NCI-H1694 treated with DMSO at 0.1 percent for 48 hours (cell line): ENCODE measurements at regions not wholly inside any gene's neighbourhood (a gene's known extent, or its start where the extent isn't known, plus 50 kb on each side); places are given as distances from the start of the nearest gene placed in this dataset.

ENCODE experiments used
- DNase-seq: peaks from one replicate; lab custom pipeline; 2025; lab: John Stamatoyannopoulos, UW

DNA sequence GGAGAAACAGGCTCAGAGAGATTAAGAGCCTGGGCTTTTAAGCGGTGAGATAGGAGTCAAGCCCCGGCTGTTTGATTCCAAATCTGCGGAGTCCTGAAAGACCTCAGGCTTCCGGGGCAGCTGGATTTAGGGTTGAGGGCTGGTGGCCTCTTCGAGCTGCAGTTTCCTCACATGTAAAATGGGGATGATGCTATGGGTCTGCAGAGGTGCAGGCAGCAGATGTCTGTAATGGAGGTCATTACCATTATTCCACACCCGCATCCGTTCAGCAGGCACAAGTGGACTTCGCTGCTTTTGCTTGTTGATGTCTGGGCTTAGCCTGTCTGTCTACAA, 175.6 kb upstream of the HS6ST1 start:
- no peak for DNase-seq

DNA sequence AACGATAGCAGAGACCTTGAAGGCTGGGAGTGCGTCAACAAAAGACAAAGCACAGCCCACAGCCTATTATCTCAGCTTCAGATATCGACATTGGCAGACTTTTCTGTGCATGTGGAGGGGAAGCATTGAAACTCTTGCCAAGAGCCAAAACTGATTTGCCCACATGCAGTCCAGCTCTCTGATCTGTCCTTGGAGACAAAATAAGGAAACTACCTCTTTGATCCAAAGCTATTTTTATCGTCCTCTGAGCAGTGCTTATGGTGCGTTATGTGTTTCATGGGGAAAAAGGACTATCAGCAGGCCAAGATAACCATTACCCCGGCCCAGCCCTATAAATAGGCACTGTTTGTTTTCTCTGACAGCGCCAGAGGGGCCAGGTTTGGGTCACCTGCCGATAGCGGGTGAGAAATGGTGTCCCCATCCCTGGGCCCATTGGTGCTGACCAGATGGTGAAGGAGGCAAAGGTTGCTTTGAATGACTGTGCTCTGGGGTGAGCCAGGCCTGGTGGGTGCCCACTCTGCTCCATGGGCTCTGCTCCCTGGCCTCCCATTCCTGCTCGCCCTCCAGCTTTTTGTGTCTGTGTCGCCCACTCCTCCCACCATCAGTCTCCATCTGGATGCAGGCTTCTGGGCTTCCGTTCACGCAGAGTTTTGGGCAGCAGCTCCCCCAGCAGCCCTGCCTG, 176.1 kb upstream of the HS6ST1 start:
- DNase-seq = no peak

DNA sequence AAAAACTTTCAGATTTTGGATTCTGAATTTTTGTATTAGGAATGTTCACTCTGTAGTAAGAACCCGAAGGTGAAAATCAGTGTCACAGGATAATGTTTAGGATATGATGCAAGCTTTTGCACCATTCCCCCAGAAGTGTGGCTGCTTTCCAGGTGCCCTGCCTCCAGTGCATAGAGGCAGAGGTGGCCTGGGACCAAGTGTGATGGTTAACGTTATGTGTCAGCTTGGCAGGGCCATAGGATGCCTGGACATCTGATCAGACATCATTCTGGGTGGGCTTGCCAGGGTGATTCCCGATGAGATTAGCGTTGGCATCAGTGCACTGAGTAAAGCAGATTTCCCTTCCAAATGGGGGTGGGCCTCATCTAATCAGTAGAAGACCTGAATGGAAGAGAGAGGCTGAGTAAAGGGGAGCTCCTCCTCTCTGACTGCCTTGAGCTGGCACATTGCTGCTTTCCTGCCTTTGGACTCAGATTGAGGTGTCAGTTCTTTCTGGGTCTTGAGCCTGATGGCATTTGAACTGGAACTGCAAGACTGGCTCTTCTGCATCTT, 177.4 kb upstream of the HS6ST1 start:
- DNase-seq = no peak

DNA sequence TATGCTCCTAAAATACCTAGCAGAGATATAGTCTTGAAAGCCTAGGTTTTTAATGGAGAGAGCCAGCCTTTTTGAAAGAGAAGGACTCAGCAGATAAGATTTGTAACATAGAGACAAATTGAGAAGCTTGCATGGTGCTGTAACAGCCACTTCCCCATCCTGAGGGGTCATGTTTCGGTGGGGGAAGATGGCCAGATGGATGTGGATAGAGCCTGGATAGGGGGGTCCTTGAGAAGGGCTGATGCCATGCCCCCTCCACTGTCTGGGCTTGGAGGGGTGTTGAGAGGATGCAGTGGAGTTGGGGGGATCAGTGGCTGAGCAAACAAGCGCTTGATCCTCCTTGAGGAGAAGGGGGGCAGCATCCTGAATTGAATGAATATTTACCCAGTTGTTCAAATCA, 178.0 kb upstream of the HS6ST1 start:
- DNase-seq = no peak

DNA sequence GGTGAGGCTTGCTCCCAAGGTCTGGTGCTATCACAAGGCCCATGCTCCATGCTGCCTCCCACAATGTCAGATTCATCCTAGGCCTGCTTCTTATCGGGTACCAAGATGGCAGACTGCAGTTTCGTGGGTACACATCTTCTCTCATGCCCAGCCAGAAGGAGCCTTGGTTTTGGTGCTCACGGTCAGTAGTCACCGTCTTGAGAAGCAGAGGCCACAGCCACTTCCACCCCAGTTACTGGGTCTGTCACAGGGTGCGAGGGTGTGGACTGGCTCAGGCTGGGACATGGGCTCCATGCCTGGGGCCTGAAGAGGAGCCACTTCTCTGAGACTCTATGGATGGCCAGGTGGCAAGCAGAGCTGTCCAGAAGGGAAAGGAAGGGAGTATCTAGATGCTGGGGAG, 178.8 kb upstream of the HS6ST1 start:
- DNase-seq = no peak

DNA sequence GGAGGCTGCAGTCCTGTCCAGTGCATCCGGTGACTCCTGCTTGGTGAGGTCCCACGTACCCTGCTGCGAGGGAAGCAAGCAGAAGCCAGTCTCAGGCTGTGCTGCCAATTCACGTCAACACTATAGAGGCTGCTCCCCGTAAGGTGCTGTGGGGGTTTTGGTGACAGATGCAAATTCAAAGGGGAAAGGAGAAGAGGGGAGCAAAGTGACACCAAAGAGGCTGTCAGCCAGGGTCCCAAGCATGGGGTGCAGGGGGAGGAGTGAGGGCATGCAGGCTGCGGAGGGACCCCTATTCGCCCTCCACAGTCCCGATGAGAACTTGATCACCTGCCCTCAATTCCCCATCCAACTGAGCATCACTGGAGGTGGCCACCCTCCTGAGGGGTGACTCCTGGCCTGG, 179.4 kb upstream of the HS6ST1 start:
- no peak for DNase-seq

DNA sequence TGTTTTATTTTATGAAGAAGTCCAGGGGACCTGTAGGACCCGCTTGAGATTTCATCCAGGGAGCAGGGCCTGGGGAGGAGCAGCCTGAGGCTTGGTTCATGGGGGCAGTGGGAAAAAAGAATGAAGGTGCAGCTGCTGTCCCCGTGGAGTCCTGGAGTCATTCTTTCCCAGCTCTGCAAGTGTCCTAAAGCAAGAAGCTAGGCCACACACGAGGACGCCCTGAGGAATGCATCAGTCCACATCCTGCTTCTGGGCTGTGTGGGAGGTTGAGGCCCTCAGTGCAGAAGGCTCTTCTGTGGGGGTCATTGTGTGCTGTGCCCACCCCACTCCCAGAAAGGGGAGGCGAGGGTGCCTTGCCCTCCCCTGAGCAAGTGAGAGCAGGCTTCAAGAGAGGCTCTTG, 179.9 kb upstream of the HS6ST1 start:
- DNase-seq = no peak

DNA sequence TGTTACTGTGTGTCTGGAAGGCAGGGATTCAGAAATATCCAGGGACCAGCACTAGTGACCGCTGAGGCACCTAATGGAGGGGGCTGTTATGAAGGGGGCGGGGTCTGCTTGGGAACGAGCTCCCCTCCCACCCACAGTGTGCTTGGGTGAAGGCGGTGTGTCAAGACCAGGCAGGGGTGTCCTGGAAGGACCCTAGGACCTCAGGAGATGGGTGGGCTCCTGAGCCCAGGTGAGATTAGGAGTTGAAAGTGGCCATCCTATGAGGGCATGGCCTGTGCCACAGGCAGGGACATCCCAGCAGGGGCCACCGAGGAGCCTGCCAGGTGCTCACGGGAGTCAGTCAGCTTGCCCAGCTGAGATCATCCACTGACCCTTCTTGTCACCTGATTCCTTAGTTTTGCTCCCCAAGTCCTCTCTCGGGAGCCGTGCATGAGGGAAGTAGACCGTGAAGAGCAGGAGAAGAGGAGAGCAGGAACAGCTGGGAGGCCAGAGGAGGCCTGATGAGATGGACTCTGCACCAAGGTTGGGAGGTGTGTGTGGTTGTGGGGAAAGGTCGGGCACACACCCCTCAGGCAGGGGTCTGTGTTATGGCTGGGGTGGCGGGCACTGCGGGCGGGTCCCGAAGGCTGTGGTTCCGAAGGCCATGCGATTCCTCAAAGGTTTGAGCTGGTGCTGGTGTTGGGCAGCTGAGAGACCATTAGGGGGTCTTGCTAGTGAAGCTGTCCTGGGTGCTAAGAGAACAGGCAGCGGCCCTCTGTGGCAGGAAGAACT, 180.9 kb upstream of the HS6ST1 start:
- no peak for DNase-seq

DNA sequence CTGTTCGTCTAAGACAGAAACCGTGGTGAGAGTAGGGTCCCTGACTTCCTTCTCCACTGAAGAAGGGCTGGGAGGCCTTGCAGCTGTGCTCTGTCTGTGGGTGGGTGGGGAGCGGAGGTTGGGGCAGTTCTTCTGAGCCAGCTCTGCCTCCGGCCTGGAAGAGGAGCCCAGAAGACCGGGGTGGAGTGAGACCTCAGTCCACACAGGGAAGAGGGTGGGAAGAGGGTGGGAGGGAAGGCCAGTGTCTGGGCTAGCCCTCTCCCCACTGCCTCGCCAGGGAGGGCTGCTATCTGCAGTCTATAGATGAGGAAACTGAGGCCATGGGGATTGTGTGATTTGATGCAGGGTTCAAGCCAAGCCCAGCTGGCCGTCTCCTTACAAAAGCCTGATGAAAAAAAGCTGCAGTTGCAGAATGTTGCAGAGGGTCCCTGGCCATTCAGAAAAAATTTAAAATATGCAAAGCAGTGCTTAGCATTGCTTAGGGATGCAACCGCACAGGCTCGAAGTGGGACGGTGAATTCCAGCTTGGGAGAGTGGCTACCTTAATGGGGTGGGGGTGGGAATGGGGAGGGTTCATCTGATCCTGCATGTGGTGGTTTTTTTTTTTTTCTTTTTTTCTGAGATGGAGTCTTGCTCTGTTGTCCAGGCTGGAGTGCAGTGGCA, 181.6 kb upstream of the HS6ST1 start:
- DNase-seq = no peak

DNA sequence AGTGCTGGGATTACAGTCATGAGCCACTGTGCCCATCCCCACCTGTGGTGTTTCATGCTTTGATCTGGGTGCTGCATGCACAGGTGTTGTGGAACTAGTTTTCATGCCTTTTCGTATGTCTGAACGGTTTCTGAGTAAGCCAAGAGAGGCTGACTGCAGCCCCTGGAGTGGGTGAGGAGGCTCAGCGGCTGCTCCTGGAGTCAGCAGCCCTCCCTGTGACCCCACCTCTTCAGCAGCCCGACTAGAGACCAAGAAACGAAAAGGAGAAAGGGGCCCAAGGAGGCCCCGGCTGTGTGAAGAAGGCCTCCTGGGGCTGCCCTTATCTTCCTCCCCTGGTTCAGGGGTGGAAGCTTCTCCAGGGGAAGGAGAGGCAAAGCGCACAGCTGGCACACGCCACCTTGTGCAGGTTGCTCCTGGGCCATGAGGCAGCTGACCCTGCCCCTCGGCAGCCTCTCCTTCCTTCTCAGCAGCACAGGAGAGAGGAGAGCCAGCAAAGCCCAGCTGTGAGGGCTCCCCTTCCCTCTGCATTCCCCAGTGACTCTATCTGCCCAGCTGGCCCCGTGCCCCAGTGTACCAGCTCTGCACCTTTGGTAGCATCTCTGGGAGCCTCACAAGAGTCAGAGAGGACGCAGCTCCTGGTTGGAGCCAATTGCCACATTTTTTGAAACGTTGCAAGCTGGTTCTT, 182.5 kb upstream of the HS6ST1 start:
- DNase-seq = no peak

DNA sequence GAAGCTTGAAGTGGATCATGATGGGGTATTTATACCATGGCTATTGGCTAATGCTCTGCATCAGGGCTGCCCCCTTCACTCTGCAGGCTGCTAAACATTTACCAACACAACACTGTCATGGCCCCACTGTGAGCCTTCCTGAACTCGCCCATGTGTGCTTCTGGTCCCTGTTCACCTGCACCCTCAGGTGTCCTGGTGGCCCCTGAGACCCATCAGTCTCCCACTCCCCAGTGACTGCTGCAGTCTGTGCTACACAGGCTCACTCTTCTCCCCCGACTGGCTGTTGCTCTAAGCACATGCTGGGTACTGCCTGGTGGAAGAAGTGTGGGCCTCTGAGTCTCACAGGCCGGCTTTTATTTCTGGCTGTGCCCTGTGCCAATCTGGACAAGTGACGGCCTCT, 183.0 kb upstream of the HS6ST1 start:
- no peak for DNase-seq

DNA sequence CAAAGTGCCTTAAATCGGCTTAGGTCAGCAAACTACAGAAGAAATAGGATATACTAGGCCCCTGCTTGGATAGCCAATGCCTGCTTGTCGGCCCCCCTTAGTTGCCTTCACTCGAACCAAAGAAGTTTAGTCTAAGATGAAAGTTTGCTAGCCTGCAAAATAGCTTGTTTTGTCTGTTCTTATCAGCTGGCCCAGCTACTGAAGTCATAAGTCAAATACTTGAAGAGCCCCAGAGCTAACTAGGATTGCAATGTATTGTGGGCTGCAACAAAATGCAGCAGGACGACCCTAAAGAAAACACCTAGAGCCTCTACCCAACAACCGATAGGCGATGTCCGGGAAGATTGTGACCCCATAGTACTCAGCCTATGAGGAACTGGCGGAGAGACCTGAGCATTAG, 183.5 kb upstream of the HS6ST1 start:
- no peak for DNase-seq

DNA sequence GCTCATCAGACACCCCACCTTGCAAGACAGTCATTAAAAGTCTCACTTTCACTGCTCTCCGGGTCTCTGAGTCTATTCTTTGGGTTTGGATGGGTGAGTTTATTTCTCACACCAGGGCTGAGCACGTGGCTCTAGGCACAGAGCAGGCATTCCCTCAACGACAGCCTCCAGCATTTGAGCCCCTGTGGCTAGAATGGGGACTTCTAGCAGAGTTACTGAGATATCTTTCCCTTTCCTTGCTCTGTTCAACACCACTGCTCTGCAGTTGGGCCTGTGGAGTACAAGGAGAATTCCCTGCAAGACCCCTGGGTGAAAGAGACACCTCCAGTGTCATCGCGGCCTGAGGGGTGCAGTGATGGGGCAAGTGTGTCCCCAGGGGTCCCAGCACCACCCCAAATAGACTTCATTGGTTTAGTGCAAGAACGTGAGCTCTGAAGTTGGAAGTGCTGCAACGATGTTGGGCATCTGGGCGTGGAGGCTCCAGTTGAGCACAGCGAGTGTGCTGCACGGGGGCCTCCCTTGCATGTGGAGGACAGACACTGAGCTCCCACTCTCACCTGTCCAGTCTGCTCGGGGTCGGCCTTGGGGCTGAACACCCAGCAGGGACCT, 184.1 kb upstream of the HS6ST1 start:
- no peak for DNase-seq

DNA sequence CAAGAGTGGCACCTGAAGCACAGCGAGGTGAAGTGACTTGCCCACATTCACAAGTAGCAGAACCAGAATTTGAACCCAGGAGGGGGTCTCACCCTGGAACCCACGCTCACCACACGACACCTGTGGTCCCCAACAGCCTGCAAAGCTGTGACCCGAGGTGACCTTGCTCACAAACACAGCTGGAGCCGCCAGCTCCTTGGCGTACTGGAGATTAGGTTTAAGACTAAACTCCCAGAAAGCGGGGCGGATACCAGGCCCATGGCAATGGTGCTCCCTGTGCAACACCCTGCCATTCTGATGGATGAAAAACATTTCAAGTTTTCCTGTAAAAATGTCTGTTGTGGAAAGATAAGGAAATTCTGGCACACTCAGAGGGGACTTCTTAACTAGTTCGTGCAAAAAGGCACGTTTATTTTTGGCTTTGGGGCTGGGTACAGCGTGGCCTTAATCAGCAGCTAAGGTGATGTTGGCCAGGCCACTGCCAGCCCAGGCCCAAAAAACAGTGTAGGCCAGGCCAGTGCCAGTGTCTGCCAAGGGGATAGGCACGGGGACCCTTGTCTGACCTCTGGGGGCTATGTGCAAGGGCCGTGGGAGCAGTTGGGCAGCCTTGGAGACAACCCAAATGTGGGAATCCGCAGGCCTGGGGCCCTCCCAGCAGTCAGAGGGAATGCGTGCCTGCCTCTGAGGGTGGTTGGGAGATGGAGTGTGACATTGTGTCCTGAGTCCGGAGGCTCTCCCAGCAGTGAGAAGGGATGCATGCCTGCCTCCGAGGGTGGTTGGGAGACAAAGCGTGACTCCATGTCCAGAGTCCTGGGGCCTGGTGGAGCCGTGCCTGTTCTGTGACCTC, 185.0 kb upstream of the HS6ST1 start:
- DNase-seq = no peak

DNA sequence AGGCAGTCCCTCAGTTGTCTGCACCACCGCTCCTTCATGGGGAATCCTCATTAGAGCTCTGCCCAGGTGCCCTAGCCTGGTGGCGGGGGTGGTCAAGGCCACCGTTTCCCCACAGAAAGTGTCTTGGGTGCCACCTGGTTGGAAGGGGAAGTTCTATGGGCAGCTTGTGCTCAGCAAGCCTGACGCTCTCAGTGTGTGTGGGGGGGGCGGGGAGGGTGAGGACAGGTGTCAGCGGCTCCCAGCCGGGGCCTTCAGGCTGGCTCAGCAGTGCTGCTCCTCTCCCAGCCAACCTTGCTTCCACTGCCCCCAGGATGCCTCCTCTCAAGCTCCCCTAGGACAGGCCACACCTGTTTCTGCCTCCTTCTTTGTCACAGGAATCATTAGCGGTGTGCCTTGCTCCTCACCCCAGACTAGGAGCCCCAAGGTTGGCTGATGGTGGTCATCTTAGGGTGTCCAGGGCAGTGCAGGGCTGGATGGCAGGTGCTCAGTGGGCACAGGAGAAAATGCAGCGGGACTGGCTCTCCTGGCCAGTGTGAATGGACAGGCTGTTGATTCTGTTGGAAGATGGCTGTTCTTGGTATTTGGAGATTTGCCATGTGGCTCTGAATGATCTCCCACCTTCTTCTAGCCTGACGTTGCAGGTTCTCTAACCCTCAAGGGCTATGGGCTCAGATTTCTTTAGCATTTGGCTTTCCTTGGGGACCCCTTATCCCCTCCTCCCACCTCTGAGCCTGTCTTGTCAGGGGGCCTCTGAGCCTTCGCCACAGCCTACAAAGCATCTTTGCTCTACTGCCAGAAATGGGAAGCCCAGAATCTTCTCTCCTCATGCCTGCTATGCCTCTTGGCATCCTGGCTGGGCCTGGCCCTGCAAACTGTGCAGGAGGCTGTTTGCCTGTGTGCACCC, 185.8 kb upstream of the HS6ST1 start:
- DNase-seq = no peak

DNA sequence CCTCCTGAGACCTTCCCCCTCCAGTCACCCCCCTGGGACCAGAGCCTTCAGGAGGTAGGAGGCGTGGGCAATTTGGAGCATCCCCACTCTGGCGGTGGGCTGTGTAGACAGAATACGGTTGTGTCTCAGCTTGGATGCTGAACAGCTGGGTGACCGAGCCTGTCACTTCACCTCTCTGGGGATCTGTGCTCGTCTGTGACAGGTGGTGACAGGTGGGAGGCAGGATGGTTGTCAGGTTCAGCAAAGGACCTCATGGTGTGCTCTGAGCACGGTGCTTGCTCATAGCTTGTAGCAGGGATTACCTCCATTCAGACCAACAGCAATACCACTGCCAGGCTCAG, 186.5 kb upstream of the HS6ST1 start:
- peak; percentile 57 for DNase-seq

DNA sequence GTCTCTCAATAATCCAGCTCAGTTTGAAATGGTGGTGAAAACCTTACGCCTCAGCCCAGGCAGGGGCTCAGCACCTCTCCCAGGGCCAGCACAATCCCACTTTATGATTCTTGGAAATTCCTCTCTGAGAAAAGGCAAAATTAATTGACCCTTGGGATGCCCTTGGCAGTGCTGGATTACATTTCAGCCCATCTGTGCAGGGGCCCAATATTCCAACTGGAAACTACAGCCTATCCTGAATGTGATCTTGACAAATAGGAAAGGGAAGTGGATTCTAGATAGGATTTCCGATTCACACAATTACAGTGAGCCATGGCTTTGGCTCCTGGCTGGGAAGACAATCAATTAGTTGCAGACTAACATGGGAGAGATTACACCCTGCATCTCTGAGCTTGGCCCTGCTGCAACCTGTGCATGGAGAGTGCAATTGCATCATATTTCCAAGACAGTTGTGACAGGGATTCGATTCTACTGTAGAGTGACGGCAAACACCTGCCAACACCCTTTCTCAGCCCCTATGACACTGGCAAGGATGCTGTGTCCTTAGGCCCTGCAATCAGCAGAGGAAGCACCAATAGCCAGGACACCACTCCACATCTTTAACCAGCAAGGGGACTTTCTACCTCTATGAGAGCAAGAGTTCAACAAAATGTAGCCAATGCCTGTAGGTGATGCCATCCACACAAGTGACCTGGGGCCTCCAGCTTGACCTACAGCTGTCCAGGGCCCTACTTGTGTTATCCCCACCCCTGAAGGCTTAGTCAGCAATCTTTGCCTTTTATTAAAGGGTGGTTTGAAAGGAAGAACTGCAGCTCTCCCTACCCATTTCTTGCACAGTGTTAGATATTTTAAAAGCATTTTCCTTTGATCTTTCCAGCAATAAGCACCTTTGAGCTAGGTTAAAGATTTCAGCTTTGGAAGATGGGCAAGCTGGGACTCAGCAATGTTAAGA, 187.2 kb upstream of the HS6ST1 start:
- no peak for DNase-seq

DNA sequence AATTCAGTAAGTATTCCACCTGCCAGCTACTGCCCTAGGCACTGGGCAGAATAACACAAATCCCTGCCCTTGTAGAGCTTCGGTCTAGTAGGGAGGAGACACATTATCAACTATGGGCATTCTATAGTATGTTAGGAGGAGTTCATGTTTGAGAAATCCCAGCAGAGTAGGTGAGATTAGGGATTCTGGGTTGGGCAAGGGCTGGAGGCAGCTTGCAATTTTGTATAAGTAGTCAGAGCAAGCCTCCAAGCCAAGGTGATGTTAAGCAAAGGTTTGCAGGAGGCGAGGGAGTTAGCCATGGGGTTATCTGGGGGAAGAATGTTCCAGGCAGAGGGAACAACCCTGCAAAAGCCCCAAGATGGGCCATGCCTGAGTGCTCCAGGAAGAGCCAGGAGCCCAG, 187.9 kb upstream of the HS6ST1 start:
- DNase-seq = no peak
